ENCODE measurements at regions not wholly inside any gene's neighbourhood (a gene's known extent, or its start where the extent isn't known, plus 50 kb on each side); places are given as distances from the start of the nearest gene placed in this dataset.

DNA sequence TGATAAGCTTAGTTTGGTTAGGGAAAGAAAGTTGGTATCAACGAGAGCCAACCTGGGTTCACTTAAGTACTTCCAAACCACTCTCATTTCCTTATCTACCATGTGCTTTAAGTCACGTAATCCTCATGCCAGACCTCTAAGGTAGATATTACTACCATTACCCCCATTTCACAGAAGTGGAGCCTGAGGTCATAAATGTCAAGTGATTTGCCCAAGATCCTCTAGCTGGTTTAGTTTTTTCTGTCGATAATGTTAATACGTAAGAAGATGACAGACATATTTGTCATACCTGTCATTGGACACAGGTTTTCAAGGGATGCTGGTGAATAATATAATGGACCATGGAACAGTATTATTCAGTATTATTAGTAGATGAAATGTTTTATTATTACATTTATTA is 197.4 kb upstream of the MKLN1 start:
- TF ChIP-seq, protein P1, sequence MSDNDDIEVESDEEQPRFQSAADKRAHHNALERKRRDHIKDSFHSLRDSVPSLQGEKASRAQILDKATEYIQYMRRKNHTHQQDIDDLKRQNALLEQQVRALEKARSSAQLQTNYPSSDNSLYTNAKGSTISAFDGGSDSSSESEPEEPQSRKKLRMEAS (IDR thresholded peaks at IDR 0.05; ENCODE audit: insufficient read depth, insufficient read length): no peak
- TF ChIP-seq FOS (IDR thresholded peaks at IDR 0.05; ENCODE audit: borderline replicate concordance, insufficient read depth, low read length): no peak
- no peak for TF ChIP-seq POLR2A (IDR thresholded peaks at IDR 0.05; ENCODE audit: low read depth, low read length)
- TF ChIP-seq, protein P2, sequence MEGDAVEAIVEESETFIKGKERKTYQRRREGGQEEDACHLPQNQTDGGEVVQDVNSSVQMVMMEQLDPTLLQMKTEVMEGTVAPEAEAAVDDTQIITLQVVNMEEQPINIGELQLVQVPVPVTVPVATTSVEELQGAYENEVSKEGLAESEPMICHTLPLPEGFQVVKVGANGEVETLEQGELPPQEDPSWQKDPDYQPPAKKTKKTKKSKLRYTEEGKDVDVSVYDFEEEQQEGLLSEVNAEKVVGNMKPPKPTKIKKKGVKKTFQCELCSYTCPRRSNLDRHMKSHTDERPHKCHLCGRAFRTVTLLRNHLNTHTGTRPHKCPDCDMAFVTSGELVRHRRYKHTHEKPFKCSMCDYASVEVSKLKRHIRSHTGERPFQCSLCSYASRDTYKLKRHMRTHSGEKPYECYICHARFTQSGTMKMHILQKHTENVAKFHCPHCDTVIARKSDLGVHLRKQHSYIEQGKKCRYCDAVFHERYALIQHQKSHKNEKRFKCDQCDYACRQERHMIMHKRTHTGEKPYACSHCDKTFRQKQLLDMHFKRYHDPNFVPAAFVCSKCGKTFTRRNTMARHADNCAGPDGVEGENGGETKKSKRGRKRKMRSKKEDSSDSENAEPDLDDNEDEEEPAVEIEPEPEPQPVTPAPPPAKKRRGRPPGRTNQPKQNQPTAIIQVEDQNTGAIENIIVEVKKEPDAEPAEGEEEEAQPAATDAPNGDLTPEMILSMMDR (IDR thresholded peaks at IDR 0.05; ENCODE audit: extremely low read depth in 1 of 2, insufficient read depth in 1 of 2, low read depth in 1 of 2, low read length in 2 of 2): no peak
- TF ChIP-seq JUN (IDR thresholded peaks at IDR 0.05; ENCODE audit: borderline replicate concordance, insufficient read depth, insufficient read length, low read depth): no peak
- no peak for TF ChIP-seq GATA2 (IDR thresholded peaks at IDR 0.05; ENCODE audit: insufficient read depth, insufficient read length, low read depth, low read length)
- TF ChIP-seq EZH2 (IDR thresholded peaks at IDR 0.05; ENCODE audit: borderline replicate concordance, low read depth, low read length, severe bottlenecking): no peak
- no peak for TF ChIP-seq POLR2AphosphoS5 (IDR thresholded peaks at IDR 0.05; ENCODE audit: insufficient read depth, low read depth, low read length)
- no peak for TF ChIP-seq MYC (IDR thresholded peaks at IDR 0.05; ENCODE audit: low read depth, low read length)
- Histone ChIP-seq H3K4me1 (ENCODE audit: control insufficient read depth, extremely low read depth, insufficient read depth, low read length) (peaks cover 2% of the 10 kb centered on the region), H4K20me1 (replicated peaks; ENCODE audit: control insufficient read depth, extremely low read depth, insufficient read depth, low read length) (no peaks in the 10 kb centered on the region), H3K27me3 (ENCODE audit: control insufficient read depth in 2 of 2, insufficient read depth in 2 of 2, low read length in 2 of 2) (no peaks in the 10 kb centered on the region), H3K4me2 (ENCODE audit: insufficient read depth, low read length) (no peak overlapping the region), H3K9ac (replicated peaks; ENCODE audit: extremely low read depth, insufficient read depth, low read length) (no peak overlapping the region), H3K36me3 (ENCODE audit: control insufficient read depth in 2 of 2, extremely low read depth in 1 of 2, insufficient read depth in 2 of 2, low read length in 2 of 2) (no peaks in the 10 kb centered on the region), H3K9me1 (replicated peaks; ENCODE audit: control insufficient read depth, extremely low read depth, insufficient read depth, low read length) (no peaks in the 10 kb centered on the region), H2AFZ (ENCODE audit: low read depth, low read length) (no peak overlapping the region), H3K4me3 (replicated peaks in 1 of 3; ENCODE audit: insufficient read depth in 1 of 3, low read depth in 1 of 3, low read length in 3 of 3) (no peak overlapping the region), H3K27ac (ENCODE audit: insufficient read depth, low read depth, low read length) (no peak overlapping the region), H3K79me2 (ENCODE audit: control insufficient read depth, insufficient read depth, low read length) (no peaks in the 10 kb centered on the region), H3K9me3 (replicated peaks; ENCODE audit: control insufficient read depth, insufficient read depth, low read length) (no peaks in the 10 kb centered on the region)
- intact Hi-C loops (cut with micrococcal nuclease) (no loop called here), dilution Hi-C loops (cut with MboI; ENCODE audit: extremely low pct_ligation_motif_present, low sequenced_read_pairs) (no loop called here)
- no peak for DNase-seq (ENCODE audit: low read depth, low spot score)
- no peak for FAIRE-seq
- CTCF ChIA-PET: interaction anchor here (0.7 to 1.5 kb wide), 2 partner anchors 20 to 293 kb away, joined by 3 to 7 read pairs; no protein-coding TSS in a partner anchor
- POLR2A ChIA-PET: interaction anchor here (1.2 kb wide), 1 partner anchor 20 kb away, joined by 7 read pairs; no protein-coding TSS in a partner anchor
- no TSS peak for BruUV-seq (replicated peaks)
